CD8-positive, alpha-beta memory T cell (primary cell): ENCODE measurements at regions not wholly inside any gene's neighbourhood (a gene's known extent, or its start where the extent isn't known, plus 50 kb on each side); places are given as distances from the start of the nearest gene placed in this dataset.

ENCODE experiments used
- CTCF ChIA-PET: fragments of 350-600 bp; sonication (Branson Sonifier 250); formaldehyde crosslinking; loops from one replicate; lab custom pipeline; 2021; ENCODE audit warnings: antibody characterized with exemption; lab: Charles Lee
- POLR2A ChIA-PET: fragments of 350-600 bp; sonication (Branson Sonifier 250); formaldehyde crosslinking; loops from one replicate; lab custom pipeline; 2021; ENCODE audit warnings: antibody characterized with exemption; lab: Charles Lee
- DNase-seq, 5 donors: peaks; one replicate each; pipeline versions ENCODE4 v3.0.0 to v3.0.0-alpha.2; 2020 to 2022; ENCODE audit warnings: mixed read lengths in 1 of 5
- H3K27ac ChIP-seq: one replicate; pipeline ENCODE4 v1.7.0; 2013; ENCODE audit warnings: low read depth, mild to moderate bottlenecking, low read length, moderate library complexity
- H3K27me3 ChIP-seq: 2 replicates; pipeline ENCODE4 v1.7.0; 2013; ENCODE audit warnings: low read length, mild to moderate bottlenecking; ENCODE audit not compliant: insufficient read depth, poor library complexity, severe bottlenecking
- H3K36me3 ChIP-seq: 2 replicates; pipeline ENCODE4 v1.7.0; 2013; ENCODE audit warnings: mild to moderate bottlenecking, low read length, moderate library complexity; ENCODE audit not compliant: insufficient read depth
- H3K4me1 ChIP-seq: 2 replicates; pipeline ENCODE4 v1.7.0; 2013; ENCODE audit warnings: mild to moderate bottlenecking, low read length, moderate library complexity; ENCODE audit not compliant: insufficient read depth
- H3K4me3 ChIP-seq: 2 replicates; pipeline ENCODE4 v1.7.0; 2013; ENCODE audit warnings: mild to moderate bottlenecking, low read length
- H3K9me3 ChIP-seq: 2 replicates; pipeline ENCODE4 v1.7.0; 2013; ENCODE audit warnings: mild to moderate bottlenecking, low read length
- H3K27ac Mint-ChIP-seq, 8 donors: one replicate each; pipeline ENCODE4 v1.8.0; 2020 to 2021; ENCODE audit warnings: mixed read lengths in 8 of 8, mild to moderate bottlenecking in 6 of 8, inconsistent platforms in 3 of 8, moderate library complexity in 3 of 8
- H3K27me3 Mint-ChIP-seq, 2 donors: one replicate each; pipeline ENCODE4 v1.8.0; 2020 to 2021; ENCODE audit warnings: mixed read lengths in 2 of 2, mild to moderate bottlenecking in 1 of 2, moderate library complexity in 1 of 2
- H3K36me3 Mint-ChIP-seq, 3 donors: one replicate each; pipeline ENCODE4 v1.8.0; 2020 to 2021; ENCODE audit warnings: mixed read lengths in 3 of 3, inconsistent platforms in 1 of 3, mild to moderate bottlenecking in 1 of 3
- H3K4me1 Mint-ChIP-seq, 3 donors: one replicate each; pipeline ENCODE4 v1.8.0; 2020 to 2021; ENCODE audit warnings: mixed read lengths in 3 of 3, inconsistent platforms in 1 of 3, mild to moderate bottlenecking in 1 of 3
- H3K4me3 Mint-ChIP-seq, 7 donors: one replicate each; pipeline ENCODE4 v1.8.0; 2020 to 2021; ENCODE audit warnings: mixed read lengths in 7 of 7, mild to moderate bottlenecking in 6 of 7, moderate library complexity in 4 of 7, inconsistent platforms in 2 of 7
- H3K9me3 Mint-ChIP-seq, 5 donors: one replicate each; pipeline ENCODE4 v1.8.0; 2020 to 2022; ENCODE audit warnings: mixed read lengths in 5 of 5, mild to moderate bottlenecking in 3 of 5, moderate library complexity in 2 of 5, inconsistent platforms in 1 of 5

GRCh38 chr13:81473366-81473899 lies 1132.5 kb upstream of the SPRY2 start:
- Histone ChIP-seq H3K27me3 (no peaks in the 10 kb centered on the region), H3K4me1 (no peaks in the 10 kb centered on the region), H3K9me3 (no peaks in the 10 kb centered on the region), H3K4me3 (no peak overlapping the region), H3K36me3 (no peaks in the 10 kb centered on the region), H3K27ac (no peak overlapping the region)
- POLR2A ChIA-PET: no interaction called here
- Mint-ChIP-seq H3K4me3 (no peak overlapping the region), H3K36me3 (no peaks in the 10 kb centered on the region), H3K4me1 (no peaks in the 10 kb centered on the region), H3K27ac (no peak overlapping the region), H3K27me3 (no peaks in the 10 kb centered on the region), H3K9me3 (peaks cover 0 to 31% (median 9%) of the 10 kb centered on the region in 5 donors)
- DNase-seq: no peak
- CTCF ChIA-PET: no interaction called here

- no peaks in the 10 kb centered on the region for H3K27me3 ChIP-seq
- no peaks in the 10 kb centered on the region for H3K9me3 ChIP-seq
- H3K4me1 ChIP-seq: no peaks in the 10 kb centered on the region
- H3K27me3 Mint-ChIP-seq: no peaks in the 10 kb centered on the region
- H3K36me3 ChIP-seq: no peaks in the 10 kb centered on the region
- peaks cover 4 to 21% (median 10%) of the 10 kb centered on the region in 5 donors for H3K9me3 Mint-ChIP-seq
- POLR2A ChIA-PET: no interaction called here
- H3K4me3 ChIP-seq: no peak overlapping the region
- H3K36me3 Mint-ChIP-seq: no peaks in the 10 kb centered on the region
- no peak overlapping the region for H3K27ac Mint-ChIP-seq
- no peaks in the 10 kb centered on the region for H3K4me1 Mint-ChIP-seq
- DNase-seq: no peak
- no peak overlapping the region for H3K27ac ChIP-seq
- CTCF ChIA-PET: no interaction called here
- no peak overlapping the region for H3K4me3 Mint-ChIP-seq
These were observed 1117.2 kb upstream of the SPRY2 start for GRCh38 chr13:81458170-81458569.

GRCh38 chr13:81446441-81446840 lies 1105.5 kb upstream of the SPRY2 start:
- Mint-ChIP-seq H3K9me3 (peaks cover 2 to 8% (median 5%) of the 10 kb centered on the region in 5 donors), H3K27ac (no peak overlapping the region), H3K36me3 (no peaks in the 10 kb centered on the region), H3K4me3 (no peak overlapping the region), H3K4me1 (no peaks in the 10 kb centered on the region), H3K27me3 (no peaks in the 10 kb centered on the region)
- CTCF ChIA-PET: no interaction called here
- Histone ChIP-seq H3K36me3 (no peaks in the 10 kb centered on the region), H3K9me3 (no peaks in the 10 kb centered on the region), H3K4me3 (no peak overlapping the region), H3K27me3 (no peaks in the 10 kb centered on the region), H3K4me1 (no peaks in the 10 kb centered on the region), H3K27ac (no peak overlapping the region)
- POLR2A ChIA-PET: no interaction called here
- DNase-seq: no peak

- no peak overlapping the region for H3K27ac Mint-ChIP-seq
- Histone ChIP-seq H3K27me3 (no peaks in the 10 kb centered on the region), H3K9me3 (no peaks in the 10 kb centered on the region), H3K27ac (no peak overlapping the region), H3K4me3 (no peak overlapping the region), H3K4me1 (no peaks in the 10 kb centered on the region), H3K36me3 (no peaks in the 10 kb centered on the region)
- H3K4me1 Mint-ChIP-seq: no peaks in the 10 kb centered on the region
- ChIA-PET CTCF (no interaction called here), POLR2A (no interaction called here)
- no peak overlapping the region for H3K4me3 Mint-ChIP-seq
- no peak for DNase-seq
- H3K36me3 Mint-ChIP-seq: no peaks in the 10 kb centered on the region
- no peaks in the 10 kb centered on the region for H3K27me3 Mint-ChIP-seq
- H3K9me3 Mint-ChIP-seq: peaks cover 3 to 17% (median 5%) of the 10 kb centered on the region in 5 donors
These were observed 1102.0 kb upstream of the SPRY2 start for GRCh38 chr13:81442904-81443303.

GRCh38 chr13:81425286-81425685 lies 1084.4 kb upstream of the SPRY2 start:
- Histone ChIP-seq H3K9me3 (no peaks in the 10 kb centered on the region), H3K4me1 (no peaks in the 10 kb centered on the region), H3K27me3 (no peaks in the 10 kb centered on the region), H3K27ac (no peak overlapping the region), H3K4me3 (no peak overlapping the region), H3K36me3 (no peaks in the 10 kb centered on the region)
- ChIA-PET CTCF (no interaction called here), POLR2A (no interaction called here)
- Mint-ChIP-seq H3K4me3 (no peak overlapping the region), H3K36me3 (no peaks in the 10 kb centered on the region), H3K4me1 (no peaks in the 10 kb centered on the region), H3K27ac (no peak overlapping the region), H3K9me3 (peaks cover 2 to 29% (median 2%) of the 10 kb centered on the region in 5 donors), H3K27me3 (no peaks in the 10 kb centered on the region)
- DNase-seq: no peak

- no peaks in the 10 kb centered on the region for H3K4me1 ChIP-seq
- POLR2A ChIA-PET: no interaction called here
- H3K9me3 ChIP-seq: no peaks in the 10 kb centered on the region
- Mint-ChIP-seq H3K4me1 (no peaks in the 10 kb centered on the region), H3K4me3 (no peak overlapping the region), H3K36me3 (peaks cover 0 to 2% (median 0%) of the 10 kb centered on the region in 3 donors), H3K27me3 (no peaks in the 10 kb centered on the region), H3K27ac (no peak overlapping the region), H3K9me3 (peaks cover 0 to 20% (median 5%) of the 10 kb centered on the region in 5 donors)
- H3K4me3 ChIP-seq: no peak overlapping the region
- no peaks in the 10 kb centered on the region for H3K36me3 ChIP-seq
- no peak for DNase-seq
- no peak overlapping the region for H3K27ac ChIP-seq
- CTCF ChIA-PET: no interaction called here
- H3K27me3 ChIP-seq: no peaks in the 10 kb centered on the region
These were observed 1068.4 kb upstream of the SPRY2 start for GRCh38 chr13:81409284-81409683.

- H3K9me3 ChIP-seq: no peaks in the 10 kb centered on the region
- Mint-ChIP-seq H3K27ac (no peak overlapping the region), H3K27me3 (no peaks in the 10 kb centered on the region), H3K36me3 (no peaks in the 10 kb centered on the region), H3K4me1 (no peaks in the 10 kb centered on the region), H3K4me3 (no peak overlapping the region), H3K9me3 (peaks cover 0 to 18% (median 5%) of the 10 kb centered on the region in 5 donors)
- H3K4me3 ChIP-seq: no peak overlapping the region
- CTCF ChIA-PET: no interaction called here
- H3K27me3 ChIP-seq: no peaks in the 10 kb centered on the region
- POLR2A ChIA-PET: no interaction called here
- no peaks in the 10 kb centered on the region for H3K36me3 ChIP-seq
- H3K27ac ChIP-seq: no peak overlapping the region
- H3K4me1 ChIP-seq: no peaks in the 10 kb centered on the region
- DNase-seq: no peak
These were observed 1067.7 kb upstream of the SPRY2 start for GRCh38 chr13:81408647-81409046.

GRCh38 chr13:81406639-81407292 lies 1065.8 kb upstream of the SPRY2 start:
- Mint-ChIP-seq H3K9me3 (peaks cover 0 to 25% (median 5%) of the 10 kb centered on the region in 5 donors), H3K27me3 (no peaks in the 10 kb centered on the region), H3K4me1 (no peaks in the 10 kb centered on the region), H3K4me3 (no peak overlapping the region), H3K36me3 (no peaks in the 10 kb centered on the region), H3K27ac (no peak overlapping the region)
- ChIA-PET POLR2A (no interaction called here), CTCF (no interaction called here)
- Histone ChIP-seq H3K27me3 (no peaks in the 10 kb centered on the region), H3K9me3 (no peaks in the 10 kb centered on the region), H3K27ac (no peak overlapping the region), H3K4me1 (no peaks in the 10 kb centered on the region), H3K4me3 (no peak overlapping the region), H3K36me3 (no peaks in the 10 kb centered on the region)
- DNase-seq: no peak
